WTC11 (cell line): ENCODE measurements at regions not wholly inside any gene's neighbourhood (a gene's known extent, or its start where the extent isn't known, plus 50 kb on each side); places are given as distances from the start of the nearest gene placed in this dataset.

Experiments
- ATF1 ChIP-seq: sonication (generic); formaldehyde crosslinking; IDR thresholded peaks from 2 replicates; pipeline ENCODE4 v1.8.1; 2023; ENCODE audit warnings: mild to moderate bottlenecking, moderate library complexity, missing genetic modification reagents
- MYBL2 ChIP-seq: sonication (generic); formaldehyde crosslinking; IDR thresholded peaks from 2 replicates; pipeline ENCODE4 v1.8.1; 2023; ENCODE audit warnings: mild to moderate bottlenecking, moderate library complexity, missing genetic modification reagents
- SP1 ChIP-seq: sonication (generic); formaldehyde crosslinking; conservative IDR thresholded peaks from 2 replicates; pipeline ENCODE4 v1.8.1; 2022; ENCODE audit warnings: missing genetic modification reagents
- TCF7 ChIP-seq: sonication (generic); formaldehyde crosslinking; IDR thresholded peaks from 2 replicates; pipeline ENCODE4 v1.8.0; 2022; ENCODE audit warnings: mild to moderate bottlenecking, low read depth, missing genetic modification reagents, moderate library complexity

DNA sequence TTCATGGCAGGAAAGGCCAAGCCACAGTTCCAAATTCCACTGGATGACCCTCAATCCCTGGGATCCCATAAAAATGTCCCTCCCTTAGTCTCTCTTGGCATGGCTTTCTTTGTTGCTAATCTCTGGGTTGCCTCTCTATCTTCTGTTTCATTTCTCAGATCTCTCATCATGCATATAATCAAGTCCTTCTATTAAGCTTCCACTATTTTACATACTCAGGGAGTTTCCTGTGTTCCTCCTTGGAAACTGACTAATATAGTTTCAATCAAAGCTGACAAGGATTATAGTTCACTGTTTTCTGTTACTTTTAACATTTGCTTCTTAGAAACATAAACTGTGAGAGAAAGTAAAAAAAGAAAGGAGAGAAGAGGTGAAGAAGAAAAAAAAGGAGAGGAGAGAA lies 113.8 kb upstream of the COL8A1 start:
- TF ChIP-seq SP1 (CRISPR knock-in tag) (no peak), MYBL2 (CRISPR knock-in tag) (no peak), ATF1 (CRISPR knock-in tag) (no peak), TCF7 (no peak)
